ENCODE measurements at regions not wholly inside any gene's neighbourhood (a gene's known extent, or its start where the extent isn't known, plus 50 kb on each side); places are given as distances from the start of the nearest gene placed in this dataset.

DNA sequence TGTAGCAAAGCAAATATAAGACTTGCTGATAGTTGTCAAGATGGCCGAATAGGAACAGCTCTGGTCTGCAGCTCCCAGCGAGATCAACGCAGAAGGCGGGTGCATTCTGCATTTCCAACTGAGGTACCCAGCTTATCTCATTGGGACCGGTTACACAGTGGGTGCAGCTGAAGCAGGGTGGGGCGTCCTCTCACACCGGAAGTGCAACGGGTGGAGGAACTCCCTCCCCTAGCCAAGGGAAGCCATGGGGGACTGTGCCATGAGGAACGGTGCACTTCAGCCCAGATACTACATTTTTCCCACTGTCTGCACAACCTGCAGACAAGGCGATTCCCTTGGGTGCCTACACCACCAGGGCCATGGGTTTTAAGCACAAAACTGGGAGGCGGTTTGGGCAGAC lies 382.3 kb upstream of the EMCN start (continued):
- TF ChIP-seq RXRA (IDR thresholded peaks at IDR 0.05; ENCODE audit: borderline replicate concordance, low read depth) = no peak

DNA sequence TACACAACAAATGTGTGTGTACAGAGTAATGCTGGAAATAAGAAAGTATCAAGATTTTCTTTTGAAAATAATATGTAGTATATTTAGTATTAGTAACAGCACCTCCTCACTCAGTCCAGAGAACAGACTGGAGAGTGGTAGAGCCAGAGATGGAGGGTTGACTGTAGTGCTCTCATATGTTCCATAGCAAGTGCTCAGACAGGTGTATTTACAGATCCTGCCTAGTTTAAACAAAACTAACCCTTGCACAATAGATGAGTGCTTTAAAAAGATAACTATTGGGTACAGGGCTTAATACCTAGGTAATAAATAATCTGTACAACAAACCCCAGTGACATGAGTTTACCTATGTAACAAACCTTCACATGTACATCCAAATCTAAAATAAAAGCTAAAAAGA lies 381.0 kb upstream of the EMCN start:
- no peaks in the 10 kb centered on the region for H3K36me3 ChIP-seq (replicated peaks in 1 of 2; ENCODE audit: control insufficient read depth in 1 of 2, insufficient read depth in 2 of 2, low read length in 1 of 2)
- no peaks in the 10 kb centered on the region for H4K20me1 ChIP-seq (ENCODE audit: insufficient read depth)
- no peak overlapping the region for H3K4me3 ChIP-seq (ENCODE audit: low read depth in 2 of 2, low read length in 1 of 2)
- DNase-seq = no peak
- ChIA-PET CTCF (interaction anchor here (0.8 kb wide), 1 partner anchor 9 kb away, joined by 3 read pairs; no protein-coding TSS in a partner anchor), POLR2A (no interaction called here)
- no peak overlapping the region for H3K27ac ChIP-seq (ENCODE audit: low read depth in 2 of 2, low read length in 1 of 2)
- H2AFZ ChIP-seq (ENCODE audit: low read depth) = no peak overlapping the region
- H3K4me1 ChIP-seq (ENCODE audit: control insufficient read depth in 1 of 2, insufficient read depth in 2 of 2, low read depth in 1 of 2, low read length in 1 of 2) = no peaks in the 10 kb centered on the region
- no peaks in the 10 kb centered on the region for H3K79me2 ChIP-seq (ENCODE audit: insufficient read depth)
- TF ChIP-seq MEF2A (IDR thresholded peaks at IDR 0.05; ENCODE audit: borderline replicate concordance, low read depth) = no peak
- TF ChIP-seq RFX5 (IDR thresholded peaks at IDR 0.05; ENCODE audit: low read length) = no peak
- no peak for TF ChIP-seq JUND (IDR thresholded peaks at IDR 0.05)
- no peak for TF ChIP-seq NRF1 (IDR thresholded peaks at IDR 0.05; ENCODE audit: low read depth, low read length)
- no peak for TF ChIP-seq CHD2 (IDR thresholded peaks at IDR 0.05; ENCODE audit: low read length, partially characterized antibody)
- TF ChIP-seq, protein P1, sequence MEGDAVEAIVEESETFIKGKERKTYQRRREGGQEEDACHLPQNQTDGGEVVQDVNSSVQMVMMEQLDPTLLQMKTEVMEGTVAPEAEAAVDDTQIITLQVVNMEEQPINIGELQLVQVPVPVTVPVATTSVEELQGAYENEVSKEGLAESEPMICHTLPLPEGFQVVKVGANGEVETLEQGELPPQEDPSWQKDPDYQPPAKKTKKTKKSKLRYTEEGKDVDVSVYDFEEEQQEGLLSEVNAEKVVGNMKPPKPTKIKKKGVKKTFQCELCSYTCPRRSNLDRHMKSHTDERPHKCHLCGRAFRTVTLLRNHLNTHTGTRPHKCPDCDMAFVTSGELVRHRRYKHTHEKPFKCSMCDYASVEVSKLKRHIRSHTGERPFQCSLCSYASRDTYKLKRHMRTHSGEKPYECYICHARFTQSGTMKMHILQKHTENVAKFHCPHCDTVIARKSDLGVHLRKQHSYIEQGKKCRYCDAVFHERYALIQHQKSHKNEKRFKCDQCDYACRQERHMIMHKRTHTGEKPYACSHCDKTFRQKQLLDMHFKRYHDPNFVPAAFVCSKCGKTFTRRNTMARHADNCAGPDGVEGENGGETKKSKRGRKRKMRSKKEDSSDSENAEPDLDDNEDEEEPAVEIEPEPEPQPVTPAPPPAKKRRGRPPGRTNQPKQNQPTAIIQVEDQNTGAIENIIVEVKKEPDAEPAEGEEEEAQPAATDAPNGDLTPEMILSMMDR (IDR thresholded peaks at IDR 0.05) = no peak
- no peak for TF ChIP-seq GABPA (IDR thresholded peaks at IDR 0.05; ENCODE audit: low read depth)
- no peak for TF ChIP-seq FOXJ3 (CRISPR knock-in tag; IDR thresholded peaks at IDR 0.05)
- TF ChIP-seq, protein P2, sequence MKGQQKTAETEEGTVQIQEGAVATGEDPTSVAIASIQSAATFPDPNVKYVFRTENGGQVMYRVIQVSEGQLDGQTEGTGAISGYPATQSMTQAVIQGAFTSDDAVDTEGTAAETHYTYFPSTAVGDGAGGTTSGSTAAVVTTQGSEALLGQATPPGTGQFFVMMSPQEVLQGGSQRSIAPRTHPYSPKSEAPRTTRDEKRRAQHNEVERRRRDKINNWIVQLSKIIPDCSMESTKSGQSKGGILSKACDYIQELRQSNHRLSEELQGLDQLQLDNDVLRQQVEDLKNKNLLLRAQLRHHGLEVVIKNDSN (IDR thresholded peaks at IDR 0.05; ENCODE audit: borderline replicate concordance, low read depth) = no peak
- TF ChIP-seq TEAD4 (IDR thresholded peaks at IDR 0.05; ENCODE audit: borderline replicate concordance, insufficient read depth) = no peak
- TF ChIP-seq SIN3A (IDR thresholded peaks at IDR 0.05; ENCODE audit: borderline replicate concordance, low read depth, low read length) = no peak
- TF ChIP-seq TAF1 (IDR thresholded peaks at IDR 0.05; ENCODE audit: borderline replicate concordance, low read depth, low read length) = no peak
- no peak for TF ChIP-seq EP300 (IDR thresholded peaks at IDR 0.05; ENCODE audit: borderline replicate concordance in 1 of 2, low read depth in 1 of 2, low read length in 1 of 2)
- TF ChIP-seq, protein P3, sequence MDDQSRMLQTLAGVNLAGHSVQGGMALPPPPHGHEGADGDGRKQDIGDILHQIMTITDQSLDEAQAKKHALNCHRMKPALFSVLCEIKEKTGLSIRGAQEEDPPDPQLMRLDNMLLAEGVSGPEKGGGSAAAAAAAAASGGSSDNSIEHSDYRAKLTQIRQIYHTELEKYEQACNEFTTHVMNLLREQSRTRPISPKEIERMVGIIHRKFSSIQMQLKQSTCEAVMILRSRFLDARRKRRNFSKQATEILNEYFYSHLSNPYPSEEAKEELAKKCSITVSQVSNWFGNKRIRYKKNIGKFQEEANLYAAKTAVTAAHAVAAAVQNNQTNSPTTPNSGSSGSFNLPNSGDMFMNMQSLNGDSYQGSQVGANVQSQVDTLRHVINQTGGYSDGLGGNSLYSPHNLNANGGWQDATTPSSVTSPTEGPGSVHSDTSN (IDR thresholded peaks at IDR 0.05) = no peak
- no peak for TF ChIP-seq GATA2 (CRISPR knock-in tag; IDR thresholded peaks at IDR 0.05)
- no peak for TF ChIP-seq TCF12 (IDR thresholded peaks at IDR 0.05)
- TF ChIP-seq FOXM1 (IDR thresholded peaks at IDR 0.05; ENCODE audit: low read depth) = no peak
- H3K9me3 ChIP-seq = no peaks in the 10 kb centered on the region
- no peaks in the 10 kb centered on the region for H3K9me2 ChIP-seq
- no peak overlapping the region for H3K9ac ChIP-seq
- no peaks in the 10 kb centered on the region for H3F3A ChIP-seq (replicated peaks; ENCODE audit: insufficient read depth)
- H3K4me2 ChIP-seq = no peak overlapping the region
- H3K27me3 ChIP-seq (ENCODE audit: insufficient read depth) = no peaks in the 10 kb centered on the region

Measured in SK-N-SH (cell line).